Gastrocnemius medialis (tissue), 4 donors: ENCODE measurements at regions not wholly inside any gene's neighbourhood (a gene's known extent, or its start where the extent isn't known, plus 50 kb on each side); places are given as distances from the start of the nearest gene placed in this dataset.
"Not testable (repeated sequence)": the region's sequence is repeated elsewhere in the genome, so short reads cannot be mapped to it uniquely, and the experiment has no call there.

Experiments used
- CTCF ChIP-seq, 5 experiments: fragments of 450-650 bp in 3 of 5; fragments of 200-600 bp in 2 of 5; sonication (generic) in 2 of 5; IDR thresholded peaks in 4 of 5; conservative IDR thresholded peaks in 1 of 5; 1 replicate in 4 of 5; 2 replicates in 1 of 5; pipeline ENCODE4 v1.5.1; 2016 to 2019; ENCODE audit warnings: antibody characterized with exemption in 5 of 5, mild to moderate bottlenecking in 3 of 5, moderate library complexity in 3 of 5
- POLR2A ChIP-seq, 2 donors: fragments of 450-650 bp; IDR thresholded peaks; one replicate each; pipeline ENCODE4 v1.6.1; 2017; ENCODE audit warnings: antibody characterized with exemption in 2 of 2, mild to moderate bottlenecking in 2 of 2, moderate library complexity in 2 of 2

GRCh38 chr4:137942015-137942515 lies 300.1 kb downstream of the SLC7A11 start:
- not testable (repeated sequence) for TF ChIP-seq CTCF (IDR thresholded peaks at IDR 0.05 in 4 of 5, conservative IDR thresholded peaks at IDR 0.05 in 1 of 5); POLR2A (IDR thresholded peaks at IDR 0.05)
